Medulla oblongata (tissue), 1 donor: ENCODE measurements at regions not wholly inside any gene's neighbourhood (a gene's known extent, or its start where the extent isn't known, plus 50 kb on each side); places are given as distances from the start of the nearest gene placed in this dataset.

ENCODE experiments used
- DNase-seq: peaks from one replicate; pipeline ENCODE4 v3.0.0-alpha.2; 2015; ENCODE audit errors: extremely low spot score

DNA sequence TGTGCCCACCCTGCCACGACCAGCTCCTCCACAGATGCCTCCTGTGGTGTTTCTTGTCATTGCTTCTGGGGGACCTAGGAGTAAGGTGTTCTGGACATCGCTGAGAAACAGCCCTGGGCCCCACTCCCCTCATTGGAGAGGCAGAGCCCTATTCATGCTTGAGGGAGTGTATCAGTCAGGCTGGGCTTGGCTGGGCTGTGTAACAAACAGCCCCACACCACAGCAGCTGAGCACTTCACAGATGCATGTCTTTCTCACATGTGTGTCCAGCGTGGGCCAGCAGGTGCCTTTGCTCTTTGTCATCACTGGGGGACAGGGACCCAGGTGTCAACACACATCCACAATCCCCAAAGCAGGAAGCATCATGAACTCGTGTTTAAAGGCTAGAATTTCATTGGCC is 65.1 kb upstream of the FBRSL1 start:
- DNase-seq, result no peak

DNA sequence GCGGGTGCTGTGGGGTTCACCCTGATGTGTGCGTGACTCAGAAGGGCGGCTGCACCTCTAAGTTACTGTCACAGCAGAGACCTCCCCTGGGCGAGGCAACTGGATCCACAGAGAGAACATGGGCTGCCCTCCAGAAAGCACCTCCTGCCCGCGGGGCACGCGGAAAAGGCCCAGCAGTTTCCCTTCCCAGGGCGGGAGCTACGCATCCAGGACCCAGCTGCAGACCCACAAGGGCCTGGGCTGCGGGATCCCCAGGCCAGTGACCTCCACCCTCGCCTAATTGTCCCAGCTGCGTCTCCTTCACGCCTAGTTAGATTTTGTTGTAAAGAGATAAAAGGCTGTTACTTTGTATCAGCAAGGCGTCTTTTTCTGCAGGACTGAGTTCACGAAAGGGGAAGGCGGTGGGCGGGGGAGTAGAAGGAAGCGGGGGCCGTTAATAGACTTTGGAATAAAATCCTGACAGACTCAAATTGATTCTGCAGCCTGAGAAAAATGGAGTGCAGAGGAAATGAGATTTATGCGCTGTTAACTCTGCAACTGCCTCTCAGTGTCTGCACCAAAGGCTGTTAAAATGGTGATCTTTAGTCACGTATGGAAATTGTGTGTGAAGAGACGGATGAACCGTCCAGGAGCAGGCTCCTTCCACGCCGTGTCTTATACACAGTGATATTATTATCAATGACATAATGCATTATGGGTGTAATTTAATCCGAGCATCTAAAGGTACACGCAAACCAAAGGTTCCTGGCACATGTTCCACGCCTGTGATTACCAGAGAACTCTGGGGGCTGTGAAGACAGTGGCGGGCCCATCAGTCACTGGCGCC is 65.9 kb upstream of the FBRSL1 start:
- no peak for DNase-seq

DNA sequence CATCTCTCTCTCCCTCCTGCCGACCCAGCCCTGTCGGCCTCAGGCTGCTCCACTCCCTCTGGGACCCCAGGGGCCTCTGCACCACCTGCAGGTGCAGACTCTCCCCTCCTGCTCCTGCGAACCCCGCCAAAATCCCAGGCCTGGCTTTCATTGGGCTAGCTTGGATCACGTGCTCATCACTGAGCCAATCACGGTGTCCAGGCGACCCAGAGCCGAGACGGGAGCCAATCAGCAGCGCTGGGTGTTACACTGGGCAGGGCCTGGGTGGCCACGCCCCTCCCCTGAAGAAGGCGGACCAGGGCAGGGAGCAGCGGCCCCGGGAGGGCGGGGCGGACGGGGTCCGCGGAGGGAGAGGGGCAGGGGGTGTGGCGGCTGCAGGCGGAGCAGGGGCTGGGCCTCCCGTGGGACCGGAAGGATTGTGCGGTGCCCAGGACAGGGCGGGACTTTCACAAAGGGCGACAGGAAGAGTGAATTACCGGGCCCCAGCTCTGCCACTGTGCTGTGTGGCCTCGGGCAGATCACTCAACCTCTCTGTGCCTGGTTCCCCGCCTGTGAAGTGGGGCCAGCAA is 66.6 kb upstream of the FBRSL1 start:
- DNase-seq, result no peak

DNA sequence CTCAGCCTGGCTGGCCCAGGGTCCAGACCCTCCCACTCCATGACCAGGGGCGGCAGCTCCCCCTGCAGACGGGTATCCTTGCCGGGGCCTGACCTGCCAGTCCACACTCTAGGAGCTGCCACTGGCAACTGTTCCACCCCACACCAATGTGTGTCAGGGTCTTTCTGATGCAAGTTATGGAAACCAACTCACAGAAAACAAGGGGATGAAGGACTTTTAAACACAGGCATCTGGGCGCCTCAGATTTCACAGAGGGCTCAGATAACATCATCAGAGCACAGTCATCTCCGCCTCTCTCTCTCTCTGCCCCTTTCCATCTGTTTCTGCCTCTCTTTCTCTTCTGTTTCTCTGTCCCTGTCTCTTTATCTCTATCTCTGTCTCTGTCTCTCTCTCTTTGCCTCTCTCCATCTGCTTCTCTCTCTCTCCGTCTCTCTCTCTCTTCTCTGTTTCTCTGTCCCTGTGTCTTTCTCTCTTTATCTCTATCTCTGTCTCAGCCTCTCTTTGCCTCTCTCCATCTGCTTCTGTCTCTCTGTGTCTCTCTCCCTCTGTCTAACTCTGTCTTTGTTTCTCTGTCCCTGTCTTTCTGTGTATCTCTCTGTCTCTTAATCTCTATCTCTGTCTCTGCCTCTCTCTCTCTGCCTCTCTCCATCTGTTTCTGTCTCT is 67.4 kb upstream of the FBRSL1 start:
- DNase-seq, result no peak

DNA sequence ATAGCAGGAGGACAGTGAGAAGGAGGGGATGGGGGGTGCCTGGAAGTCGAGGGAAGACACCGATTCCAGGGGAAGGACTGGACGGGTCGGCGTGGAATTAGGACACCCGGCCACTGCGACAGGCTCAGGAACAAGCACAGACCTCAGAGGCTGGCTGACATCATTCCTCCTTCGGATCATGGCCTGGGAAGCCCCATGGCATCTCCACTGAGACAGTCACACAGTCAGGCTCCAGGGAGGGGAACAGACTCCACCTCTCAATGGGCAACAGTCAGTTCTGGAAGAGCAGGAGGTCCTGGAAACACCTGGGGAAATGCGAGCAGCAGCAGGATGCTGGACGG is 67.9 kb upstream of the FBRSL1 start:
- no peak for DNase-seq

DNA sequence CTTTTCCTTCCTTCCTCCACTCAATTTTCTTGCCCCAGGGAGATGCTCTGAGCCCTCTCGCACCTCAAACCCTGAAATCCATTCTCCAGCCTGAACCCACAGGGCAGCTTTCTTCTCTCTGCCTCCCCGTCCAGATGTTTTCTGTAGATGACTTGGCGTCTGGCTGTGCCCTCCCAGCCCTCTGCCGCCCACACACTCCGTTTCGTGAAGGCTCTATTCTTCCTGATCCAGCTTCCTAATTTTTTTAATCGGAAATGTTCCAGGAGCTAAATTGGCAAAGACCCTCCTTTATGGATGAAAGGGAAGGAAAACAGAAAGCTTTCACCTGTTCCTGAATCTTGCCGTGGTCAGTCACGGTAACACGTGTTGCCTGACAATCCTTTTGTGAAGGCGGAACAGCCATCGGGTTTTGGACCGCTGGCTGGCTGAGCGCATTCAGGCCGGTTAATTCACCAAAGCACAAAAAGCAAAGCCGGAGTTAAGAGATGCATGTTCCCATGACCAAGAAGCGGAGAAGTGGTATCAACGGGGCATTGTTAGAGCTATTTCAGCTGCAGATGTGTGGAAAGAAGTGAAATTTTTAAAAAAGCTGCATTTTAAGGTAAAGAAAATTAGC is 70.2 kb upstream of the FBRSL1 start:
- peak; percentile 44 for DNase-seq

DNA sequence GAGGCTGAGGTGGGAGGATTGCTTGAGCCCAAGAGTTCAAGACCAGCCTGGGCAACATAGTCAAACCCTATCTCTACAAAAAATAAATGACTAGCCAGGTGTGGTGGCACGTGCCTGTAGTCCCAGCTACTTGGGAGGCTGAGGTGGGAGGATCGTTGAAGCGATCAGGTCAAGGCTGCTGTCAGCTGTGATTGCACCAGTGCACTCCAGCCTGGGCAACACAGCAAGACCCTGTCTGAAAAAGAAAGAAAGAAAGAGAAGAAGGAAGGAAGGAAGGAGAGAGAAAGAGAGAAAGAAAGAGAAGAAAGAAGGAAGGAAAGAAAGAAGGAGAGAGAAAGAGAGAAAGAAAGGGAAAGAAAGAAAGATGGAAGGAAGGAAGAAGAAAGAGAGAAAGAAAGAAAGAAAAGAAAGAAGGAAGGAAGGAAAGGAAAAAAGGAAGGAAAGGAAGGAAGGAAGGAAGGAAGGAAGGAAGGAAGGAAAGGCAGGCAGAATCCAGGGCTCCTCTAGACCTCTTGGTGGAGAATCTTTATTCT is 71.5 kb upstream of the FBRSL1 start:
- no peak for DNase-seq

DNA sequence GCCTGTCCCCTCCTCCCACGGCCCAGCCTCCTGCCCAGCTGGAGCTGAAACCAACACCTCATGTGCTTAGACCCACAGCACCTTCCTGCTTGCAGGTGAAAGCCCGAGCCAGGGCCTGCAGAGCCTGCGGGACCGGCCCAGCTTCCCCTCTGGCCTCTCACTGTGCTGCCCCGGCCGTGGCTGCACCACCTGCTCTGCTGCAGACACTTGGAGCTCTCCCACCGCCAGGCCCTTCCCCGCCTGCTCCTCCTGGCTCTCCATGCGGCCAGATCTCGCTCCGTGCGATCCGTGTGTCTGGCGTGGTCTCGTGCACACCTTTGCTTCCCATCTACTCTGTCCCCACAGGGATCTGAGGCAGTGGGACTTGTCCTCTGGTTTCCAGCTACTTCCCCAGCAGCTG is 72.2 kb upstream of the FBRSL1 start:
- DNase-seq, result no peak

DNA sequence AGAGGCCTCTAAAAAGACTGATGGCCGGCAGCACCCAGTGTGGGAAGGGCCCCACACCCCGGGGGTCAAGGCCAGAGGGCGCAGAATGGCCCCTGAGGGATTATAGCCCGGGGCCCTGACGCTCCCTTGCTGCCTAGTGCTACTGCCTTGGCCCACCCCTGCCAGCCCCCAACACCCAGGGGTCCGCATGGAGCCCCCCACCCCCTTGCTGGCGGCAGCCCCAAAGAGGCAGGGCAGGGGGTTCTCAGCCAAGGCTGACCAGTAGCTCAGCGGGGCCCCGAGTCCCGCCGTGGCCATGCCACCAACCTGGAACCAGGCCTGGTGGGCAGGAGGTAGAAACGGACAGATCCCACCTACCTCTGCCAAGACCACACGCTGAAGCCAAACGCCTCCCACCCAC is 73.1 kb upstream of the FBRSL1 start:
- no peak for DNase-seq

DNA sequence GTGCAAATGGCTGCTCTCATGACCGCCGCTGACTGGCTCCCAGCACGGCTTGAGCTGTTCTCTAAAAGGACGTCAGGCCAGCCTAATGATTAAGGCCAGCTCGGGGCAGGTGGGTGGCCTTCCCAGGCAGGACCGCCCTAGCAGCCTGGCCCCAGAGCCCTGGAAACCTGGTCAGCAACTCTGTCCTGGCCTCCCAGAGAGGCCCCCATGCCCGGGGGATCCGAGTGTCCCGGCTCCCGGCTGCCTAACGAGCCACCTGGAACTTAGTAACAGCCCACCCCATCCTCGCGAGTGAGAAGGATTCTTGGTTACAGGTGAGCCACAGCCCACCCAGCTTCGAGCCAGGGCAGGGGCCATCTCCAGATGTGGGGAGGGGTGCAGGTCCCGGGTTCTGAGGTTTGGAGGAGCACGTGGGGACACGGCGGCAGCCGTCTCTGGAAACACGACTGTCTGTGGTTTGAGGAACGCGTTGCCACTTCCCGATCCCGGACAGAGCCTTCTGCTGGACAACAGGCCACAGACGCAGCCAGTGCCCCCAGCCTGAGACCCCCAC is 73.8 kb upstream of the FBRSL1 start:
- no peak for DNase-seq

DNA sequence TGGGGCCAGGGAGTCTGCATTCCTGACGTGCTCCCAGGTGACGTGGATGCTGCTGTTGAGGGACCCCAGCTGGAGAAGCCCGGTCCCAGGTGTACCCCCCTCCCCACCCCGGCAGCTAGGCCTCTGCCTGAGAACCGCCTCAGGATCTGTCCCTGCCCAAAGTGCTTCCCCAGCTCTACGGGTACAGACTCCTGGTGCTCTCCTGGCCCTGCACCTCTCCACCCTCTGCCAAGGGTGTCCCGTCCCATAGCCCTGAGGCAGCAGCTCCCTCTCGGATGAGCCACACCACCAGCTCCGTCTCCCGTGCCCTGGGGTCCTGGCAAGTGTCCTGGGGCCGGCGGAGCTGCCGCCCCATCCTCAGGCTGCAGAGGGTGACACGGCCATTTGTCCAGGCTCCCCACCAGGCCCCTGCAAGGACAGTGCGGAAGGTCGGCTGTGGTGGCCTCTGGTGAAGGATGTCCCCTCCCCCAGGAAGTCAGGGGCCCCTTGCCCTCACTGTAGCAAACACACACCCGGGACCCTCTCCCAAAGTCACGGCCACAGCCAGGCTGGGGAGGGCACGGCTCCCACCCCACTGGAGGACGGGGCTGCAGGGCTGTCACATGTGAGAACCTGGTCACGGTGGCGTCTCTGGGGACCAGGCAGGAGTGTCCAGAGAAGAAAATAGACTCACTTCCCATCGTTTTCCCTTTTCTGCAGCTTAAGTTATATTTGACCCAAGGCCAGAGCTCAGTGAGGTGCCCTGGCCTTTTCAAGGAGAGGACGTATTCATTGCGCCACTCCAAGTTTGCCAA is 74.4 kb upstream of the FBRSL1 start:
- no peak for DNase-seq

DNA sequence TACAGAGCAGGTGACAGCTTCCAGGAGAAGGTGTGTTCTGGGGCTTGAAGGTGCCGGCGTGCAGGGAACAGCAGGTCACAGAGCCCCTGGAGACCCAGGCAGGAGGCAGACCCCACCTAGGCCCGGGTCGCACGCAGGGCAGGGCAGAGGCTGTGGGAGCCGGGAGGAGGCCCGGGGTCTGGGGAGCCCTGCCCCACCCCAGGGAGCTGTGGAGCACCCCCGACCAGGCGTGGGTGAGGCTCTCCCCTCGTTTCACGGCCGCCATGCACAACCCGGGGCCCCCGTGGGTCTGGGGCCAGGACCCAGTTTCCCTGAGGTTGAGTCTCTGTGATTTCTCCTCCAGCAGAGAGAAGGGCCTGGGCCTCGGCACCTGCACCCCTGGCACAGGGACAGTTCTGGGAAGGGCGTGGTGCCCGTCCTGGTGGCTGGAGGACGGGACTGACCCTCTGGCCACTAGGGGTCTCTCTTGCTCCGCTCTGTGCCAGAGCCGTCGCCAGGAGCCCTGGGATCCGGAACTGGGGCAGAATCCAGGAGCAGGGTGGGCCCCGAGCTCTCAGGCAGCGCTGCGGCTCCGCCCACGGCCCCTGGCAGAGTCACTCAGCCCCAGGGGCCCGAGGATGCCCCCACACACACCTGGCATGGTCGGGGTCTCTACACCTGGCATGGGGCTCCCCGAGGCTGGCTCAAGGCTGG is 75.2 kb upstream of the FBRSL1 start:
- DNase-seq, result peak; percentile 82

DNA sequence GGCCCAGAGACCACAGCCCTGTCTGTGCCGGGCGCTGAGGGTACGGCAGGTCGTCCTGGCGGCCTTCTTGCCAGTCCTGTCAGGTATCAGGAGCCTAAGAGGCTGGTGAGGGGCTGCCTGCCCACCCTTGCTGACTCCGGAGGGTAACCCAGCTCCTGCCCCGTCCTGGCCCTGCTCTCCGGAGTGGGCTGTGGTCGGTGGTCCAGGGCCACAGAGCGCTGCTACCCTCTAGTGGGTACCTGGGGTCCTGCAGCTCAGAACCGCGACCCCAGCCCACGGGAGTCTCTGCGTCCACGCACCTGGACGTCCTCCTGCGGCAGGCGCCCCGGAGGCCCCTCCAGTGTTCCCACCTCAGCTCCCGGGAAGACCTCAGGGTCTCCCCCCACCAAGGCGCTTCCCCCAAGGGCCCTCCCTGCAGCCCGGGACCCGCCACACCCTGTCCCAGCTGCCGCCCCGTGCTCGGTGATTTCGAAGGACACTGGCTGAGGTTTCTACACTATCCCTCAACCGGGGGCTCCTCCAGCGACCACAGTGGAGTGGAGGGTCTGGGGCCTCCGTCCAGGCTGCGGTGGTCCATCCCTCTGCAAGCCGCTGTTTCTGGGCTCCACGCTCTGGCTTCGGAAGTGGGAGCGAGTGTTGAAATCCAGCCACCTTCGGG is 75.9 kb upstream of the FBRSL1 start:
- no peak for DNase-seq

DNA sequence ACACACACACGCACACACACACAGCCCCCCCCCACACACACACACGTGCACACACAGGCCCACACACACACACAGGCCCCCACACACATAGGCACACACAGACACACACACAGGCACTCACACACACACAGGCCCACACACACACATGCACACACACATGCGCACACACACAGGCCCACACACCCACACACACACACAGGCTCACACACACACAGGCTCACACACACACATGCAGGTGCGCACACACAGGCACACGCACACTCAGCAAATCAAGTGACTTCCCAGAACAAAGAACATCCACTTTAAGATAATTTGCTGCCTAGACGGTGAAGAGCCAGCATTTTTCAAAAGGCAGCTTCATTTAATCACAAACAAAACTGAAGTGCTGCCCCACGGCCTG is 78.5 kb upstream of the FBRSL1 start:
- no peak for DNase-seq

DNA sequence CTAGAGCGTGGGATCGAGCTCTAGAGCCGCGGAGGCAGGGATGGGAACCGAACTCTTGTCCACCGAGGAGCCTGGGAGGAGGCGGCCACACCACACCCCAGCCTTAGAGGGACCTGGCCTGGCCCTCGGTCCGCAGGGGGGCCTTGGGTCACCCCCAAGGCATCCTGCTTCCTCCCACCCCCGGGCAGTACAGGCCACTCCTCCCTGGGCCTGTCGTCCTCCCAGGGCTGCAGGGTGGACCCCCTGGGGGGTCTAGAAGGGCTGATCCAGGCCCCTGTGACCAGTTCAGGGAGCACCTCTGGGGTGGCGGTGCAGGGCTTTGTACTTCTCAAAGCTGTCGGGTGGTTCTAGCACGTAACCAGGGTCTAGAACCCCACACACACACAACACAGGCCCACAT is 79.1 kb upstream of the FBRSL1 start:
- DNase-seq, result no peak

DNA sequence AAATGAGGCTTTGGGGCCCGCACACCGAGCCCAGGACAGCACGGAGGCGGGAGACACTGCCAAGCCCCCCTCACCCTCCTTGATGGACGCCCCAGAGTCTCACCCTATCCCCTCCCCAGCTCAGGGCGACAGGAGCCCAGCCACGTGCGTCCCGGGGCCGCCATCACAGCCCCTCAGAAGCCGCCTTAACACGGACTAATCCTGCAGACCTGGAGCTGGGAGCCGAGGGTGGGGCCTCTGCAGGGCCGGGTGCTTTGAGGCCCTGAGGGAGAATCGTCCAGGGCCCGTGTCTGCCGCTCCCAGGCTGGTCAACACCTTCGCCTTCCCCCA is 79.7 kb upstream of the FBRSL1 start:
- DNase-seq, result no peak

DNA sequence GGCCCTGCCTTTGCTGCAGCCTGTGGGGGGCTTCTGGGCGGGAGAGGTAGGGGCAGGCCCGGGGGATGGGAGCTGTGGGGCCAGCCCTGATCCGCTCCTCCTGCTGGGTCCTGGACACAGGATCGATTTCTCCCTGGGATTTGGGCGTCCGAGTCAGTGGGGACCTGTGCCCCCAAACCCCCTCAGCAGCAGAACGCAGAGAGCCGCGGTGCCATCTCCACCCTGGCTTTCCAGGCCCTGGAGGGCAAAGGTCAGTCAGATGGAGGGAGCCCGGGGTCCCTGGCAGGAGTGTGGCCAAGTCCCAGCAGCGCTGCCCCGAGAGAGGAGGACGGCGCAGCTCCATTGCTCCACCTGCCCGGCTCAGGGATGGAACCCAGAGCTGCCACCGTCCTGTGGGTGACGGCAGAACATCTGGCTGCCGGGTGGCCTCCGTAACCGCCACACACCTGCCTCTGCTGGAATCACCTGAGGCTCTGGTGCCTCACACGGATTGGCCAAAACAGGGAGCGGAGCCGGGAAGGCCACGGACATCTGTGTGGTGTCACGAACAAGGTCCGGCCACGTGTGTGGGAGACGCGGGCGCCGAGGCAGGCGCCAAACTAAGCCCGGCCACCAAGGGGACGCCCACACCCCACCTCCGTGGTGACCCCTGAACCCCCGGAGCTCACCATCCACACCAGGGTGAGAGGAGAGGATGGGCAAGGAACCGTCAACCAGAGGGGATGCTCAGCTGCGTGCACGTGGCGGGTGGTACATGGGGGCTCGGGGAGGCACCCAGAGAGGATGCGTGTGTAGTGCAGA is 80.3 kb upstream of the FBRSL1 start:
- DNase-seq, result no peak

DNA sequence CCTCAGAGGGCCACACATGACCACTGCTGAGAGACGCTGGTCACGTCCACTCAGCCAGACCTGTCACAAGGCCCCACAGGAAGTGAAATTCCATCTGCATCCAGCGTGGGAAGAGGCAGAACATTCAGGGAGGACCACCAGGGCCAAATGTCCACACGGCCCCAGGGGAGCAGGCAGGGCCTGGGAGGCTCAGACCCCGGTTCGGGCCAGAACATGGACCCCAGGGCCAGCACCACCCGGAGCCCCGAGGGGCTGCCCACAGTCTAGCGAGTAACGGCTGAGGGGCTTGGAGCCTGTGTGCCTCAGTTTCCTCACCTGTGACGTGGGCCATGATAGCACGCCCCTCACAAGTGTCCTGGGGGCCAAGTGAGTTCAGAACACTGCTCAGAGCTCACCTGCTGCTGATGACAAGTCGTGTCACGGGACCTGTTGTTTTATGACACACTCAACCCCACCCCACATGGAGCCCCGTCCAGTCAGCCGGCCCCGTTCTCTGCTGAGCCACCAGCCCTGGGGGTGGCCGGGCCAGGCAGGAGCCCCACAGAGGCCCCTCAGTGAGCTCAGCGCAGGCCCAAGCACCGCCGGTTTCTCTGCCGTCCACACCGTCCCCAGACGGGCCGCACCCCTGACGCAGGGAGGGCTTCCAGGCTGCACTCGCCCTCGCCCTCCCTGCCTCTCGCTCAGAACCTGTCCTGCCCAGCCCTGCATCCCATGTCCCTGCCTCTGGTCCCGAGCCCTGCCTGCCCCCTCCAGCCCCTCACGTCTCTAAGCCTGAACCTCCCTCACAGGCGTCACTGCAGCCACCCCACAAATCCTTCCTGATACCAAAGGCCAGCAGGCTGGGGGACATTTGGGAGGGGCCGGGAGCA is 79.5 kb upstream of the GALNT9 start:
- DNase-seq, result no peak

DNA sequence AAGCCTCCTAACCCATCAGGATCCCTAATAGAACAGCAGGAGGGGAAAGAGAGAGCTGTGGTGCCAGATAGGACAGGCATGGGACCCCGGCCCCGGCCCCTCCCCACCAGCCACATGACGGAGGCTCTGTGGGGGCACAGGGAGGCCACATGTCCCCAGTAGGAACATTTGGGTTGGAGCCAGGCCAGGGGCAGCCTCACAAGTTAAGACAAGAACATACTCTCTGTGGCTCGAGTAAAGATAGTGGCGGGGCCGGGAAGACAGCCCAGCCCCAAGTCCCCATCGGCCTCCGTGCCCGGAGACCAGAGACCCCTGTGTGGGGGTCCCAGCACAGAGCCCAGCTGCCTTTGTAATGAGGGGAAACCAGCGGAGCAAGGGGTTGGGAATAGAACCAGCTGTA is 78.6 kb upstream of the GALNT9 start:
- no peak for DNase-seq
